DMS114 treated with DMSO at 0.1 percent for 48 hours (cell line): ENCODE measurements at regions not wholly inside any gene's neighbourhood (a gene's known extent, or its start where the extent isn't known, plus 50 kb on each side); places are given as distances from the start of the nearest gene placed in this dataset.
"Not testable (repeated sequence)": the region's sequence is repeated elsewhere in the genome, so short reads cannot be mapped to it uniquely, and the experiment has no call there.

ENCODE experiments used
- DNase-seq: peaks from one replicate; lab custom pipeline; 2025; ENCODE audit not compliant: unreplicated experiment; lab: John Stamatoyannopoulos, UW

DNA sequence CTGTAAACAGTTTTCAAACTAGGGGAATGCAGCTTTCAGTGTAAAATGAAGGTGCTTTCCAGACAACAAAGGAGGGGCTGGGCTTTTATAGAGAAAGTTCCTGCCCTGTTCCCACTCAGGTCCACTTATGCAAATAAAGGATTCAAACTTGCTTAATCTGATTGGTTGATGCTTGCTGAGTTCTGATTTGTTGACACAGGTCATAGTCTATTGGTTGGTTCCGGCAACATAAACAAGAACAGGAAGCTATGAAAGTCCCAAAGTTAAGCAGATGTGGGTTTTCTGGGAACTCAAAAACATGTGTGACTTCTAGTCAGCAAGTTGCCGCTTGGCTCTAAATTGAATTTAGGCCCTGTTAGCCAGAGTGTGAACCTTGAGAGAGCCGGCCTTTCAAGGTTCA, 194.2 kb upstream of the SVIL start:
- no peak for DNase-seq

DNA sequence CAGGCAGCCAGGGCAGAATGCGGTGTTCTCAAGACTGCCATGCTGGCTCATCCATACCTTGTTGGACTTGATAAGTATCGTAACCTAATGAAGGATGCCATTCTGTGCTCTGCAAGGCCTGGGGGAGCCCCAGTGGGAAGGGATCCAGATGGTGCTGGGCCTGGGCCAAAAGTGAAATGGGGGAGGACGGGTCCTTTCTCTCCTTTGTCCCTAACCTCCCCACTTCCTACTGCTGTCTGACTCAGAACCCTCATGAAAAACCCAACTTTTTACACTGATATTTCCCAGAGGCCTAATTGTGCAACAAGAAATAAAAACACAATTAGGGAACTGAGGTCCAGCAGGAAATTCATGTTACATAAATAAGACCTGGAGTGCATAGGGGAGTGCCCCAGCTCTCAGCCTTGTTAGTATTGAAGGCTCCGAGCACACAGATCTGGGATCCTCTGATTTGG, 193.7 kb upstream of the SVIL start:
- DNase-seq, result no peak

DNA sequence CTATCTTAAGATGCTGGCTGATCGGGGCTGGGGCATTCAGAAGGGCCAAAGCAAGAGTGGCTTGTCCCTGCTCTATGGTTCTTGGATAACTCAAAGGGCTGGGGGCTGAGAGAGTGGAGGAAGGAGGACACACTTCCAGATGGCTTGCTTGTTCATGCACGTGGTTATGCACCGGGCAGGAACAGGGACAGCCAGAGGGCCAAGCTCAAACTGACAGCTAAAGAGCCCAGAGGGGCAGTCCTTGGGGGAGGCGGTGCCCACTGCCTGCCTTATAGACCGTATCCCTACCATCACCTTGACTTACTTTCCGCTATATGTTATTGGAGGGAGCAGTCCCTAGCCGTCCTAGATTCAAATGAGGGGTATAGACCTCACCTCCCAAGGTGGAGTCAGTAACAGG, 192.7 kb upstream of the SVIL start:
- DNase-seq, result no peak

DNA sequence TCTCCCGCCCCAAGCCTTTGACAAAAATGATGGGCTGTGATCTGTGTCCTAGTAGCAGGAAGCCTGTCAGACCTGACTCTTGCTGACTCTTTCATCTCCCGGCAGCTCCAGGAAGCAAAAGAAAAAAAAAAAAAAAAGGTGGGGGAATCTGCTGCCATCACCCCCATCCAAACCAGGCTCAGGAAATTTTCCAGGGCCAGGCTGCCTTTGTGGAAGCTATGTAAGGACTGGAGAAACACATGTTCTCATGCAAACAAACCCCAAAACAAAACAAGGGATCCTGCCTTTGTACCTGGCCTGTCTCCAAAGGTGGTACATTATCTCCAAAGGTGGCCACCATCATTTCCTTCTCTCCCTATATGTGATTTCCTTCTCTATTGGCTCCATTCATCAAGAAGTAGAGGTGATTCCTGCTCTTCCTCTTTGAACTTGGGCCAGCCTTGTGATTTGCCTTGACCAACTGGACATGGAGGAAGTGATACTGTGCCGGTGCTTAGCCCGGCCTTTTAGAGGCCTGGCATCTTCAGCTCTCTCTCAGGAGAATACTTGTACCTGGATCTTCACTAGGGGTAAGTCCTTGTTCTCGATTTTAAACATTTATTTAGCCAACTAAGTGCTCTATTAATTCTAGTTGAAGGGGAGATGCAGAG, 192.2 kb upstream of the SVIL start:
- DNase-seq, result no peak

GRCh38 chr10:29826221-29826620, 191.4 kb upstream of the SVIL start:
- no peak for DNase-seq

DNA sequence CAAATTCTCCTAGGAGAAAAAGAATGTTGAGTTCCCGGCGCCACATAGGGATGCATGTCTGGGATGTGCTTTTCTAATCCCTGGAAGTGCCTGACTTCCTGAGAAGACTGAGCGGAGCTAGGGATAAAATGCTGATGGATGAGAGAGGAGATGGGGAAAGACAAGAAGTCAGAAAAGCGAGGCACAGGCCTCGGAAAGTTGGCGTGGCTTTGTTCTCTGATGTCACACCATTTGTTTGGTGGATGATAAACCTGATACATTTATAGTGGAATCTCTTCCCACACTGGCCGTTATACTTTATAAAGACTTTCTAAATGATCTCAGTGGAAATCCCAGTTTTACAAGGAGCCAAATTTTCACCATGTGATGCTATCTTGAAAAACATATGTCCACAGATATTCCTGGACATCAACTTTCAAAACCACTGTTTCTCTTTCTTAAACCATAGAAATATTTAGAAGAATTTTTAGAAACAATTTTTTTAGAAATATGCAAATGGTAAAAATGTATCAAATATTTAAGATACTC, 188.8 kb upstream of the SVIL start:
- no peak for DNase-seq

DNA sequence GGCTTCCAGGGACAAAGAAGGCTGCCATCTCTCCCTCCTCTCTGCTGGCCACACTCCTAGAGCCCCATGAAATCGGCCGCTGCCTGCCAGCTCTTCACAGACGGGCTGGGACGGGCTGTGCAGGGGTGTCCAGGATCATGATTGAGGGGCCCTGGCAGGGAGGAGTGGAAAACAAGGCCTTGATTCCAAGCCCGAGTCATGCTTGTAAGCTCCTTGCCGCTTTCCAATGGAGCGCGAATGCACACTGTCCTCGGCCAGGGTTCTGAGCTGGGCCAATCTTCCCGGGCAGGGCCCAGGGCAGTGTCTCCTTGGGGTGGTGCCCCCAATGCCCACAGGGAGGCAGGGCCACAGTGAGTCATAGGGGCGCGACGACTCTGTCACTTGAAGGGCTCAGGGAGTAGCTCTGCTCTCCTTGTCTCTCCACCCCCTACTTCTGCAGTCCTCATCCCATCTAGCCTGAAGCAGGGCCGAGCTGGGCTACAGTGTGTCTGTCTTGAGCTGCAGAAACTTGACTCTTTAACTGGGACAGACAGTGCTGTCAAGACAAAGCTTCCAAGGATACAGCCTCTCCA, 186.2 kb upstream of the SVIL start:
- no peak for DNase-seq

GRCh38 chr10:29816801-29817558, 182.2 kb upstream of the SVIL start:
- no peak for DNase-seq

DNA sequence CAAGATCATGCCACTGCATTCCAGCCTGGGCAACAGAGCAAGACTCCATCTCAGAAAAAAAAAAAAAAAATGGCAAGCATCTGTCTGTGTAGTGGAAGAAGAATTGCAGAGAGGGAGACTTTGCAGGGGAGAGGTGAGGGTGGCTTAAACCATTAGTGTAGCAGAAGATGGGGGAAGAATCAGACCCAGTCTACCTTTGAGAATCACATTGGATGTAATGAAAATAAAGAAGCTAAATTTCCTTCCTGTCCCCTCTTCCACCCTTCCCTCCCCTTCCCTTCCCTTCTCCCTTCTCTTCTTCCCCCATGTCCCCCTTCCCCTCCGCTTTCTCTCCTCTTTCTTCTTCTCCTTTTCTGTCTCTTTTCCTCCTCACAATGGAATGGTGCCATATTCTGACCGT, 180.8 kb upstream of the SVIL start:
- no peak for DNase-seq

GRCh38 chr10:29811751-29812427, 177.1 kb upstream of the SVIL start:
- DNase-seq, result no peak

DNA sequence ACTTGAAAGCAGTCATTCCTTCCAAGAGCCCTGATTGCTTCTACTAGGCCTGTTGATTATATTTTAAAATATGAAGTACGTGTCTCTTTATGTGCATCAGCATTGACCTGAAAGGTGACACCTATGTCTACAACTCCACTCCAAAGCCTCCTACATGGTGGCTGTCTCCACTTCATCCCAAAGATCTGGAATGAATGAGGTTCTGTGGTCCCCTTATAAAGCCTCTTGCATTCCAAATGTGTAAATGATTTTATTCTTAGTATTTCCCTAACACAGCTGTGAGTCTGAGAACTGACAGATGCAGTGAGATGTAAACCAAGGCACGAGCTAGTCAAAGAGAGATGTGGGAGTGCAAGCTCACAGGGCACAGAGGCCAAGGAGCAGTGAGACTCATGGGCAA, 176.0 kb upstream of the SVIL start:
- DNase-seq, result no peak

GRCh38 chr10:29810231-29810630, 175.5 kb upstream of the SVIL start:
- not testable (repeated sequence) for DNase-seq

DNA sequence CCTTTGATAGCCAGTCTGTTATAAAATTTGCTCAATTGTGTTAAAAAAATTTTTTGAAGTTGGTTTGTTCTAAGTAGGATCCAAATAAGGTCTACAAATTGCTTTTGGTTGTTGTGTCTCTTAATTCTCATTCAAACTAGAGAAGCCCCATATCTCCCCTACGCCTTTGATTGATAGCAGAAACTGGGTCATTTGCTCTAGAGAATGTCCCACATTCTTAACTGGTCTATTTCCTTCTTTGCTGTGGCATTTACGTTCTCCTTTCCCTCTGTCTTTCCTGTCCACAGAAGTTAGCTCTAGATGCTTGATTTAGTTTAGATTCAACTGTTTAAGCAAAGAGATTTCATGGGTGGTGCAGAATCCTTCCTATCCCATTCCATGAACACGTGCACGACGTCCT, 174.6 kb upstream of the SVIL start:
- no peak for DNase-seq

DNA sequence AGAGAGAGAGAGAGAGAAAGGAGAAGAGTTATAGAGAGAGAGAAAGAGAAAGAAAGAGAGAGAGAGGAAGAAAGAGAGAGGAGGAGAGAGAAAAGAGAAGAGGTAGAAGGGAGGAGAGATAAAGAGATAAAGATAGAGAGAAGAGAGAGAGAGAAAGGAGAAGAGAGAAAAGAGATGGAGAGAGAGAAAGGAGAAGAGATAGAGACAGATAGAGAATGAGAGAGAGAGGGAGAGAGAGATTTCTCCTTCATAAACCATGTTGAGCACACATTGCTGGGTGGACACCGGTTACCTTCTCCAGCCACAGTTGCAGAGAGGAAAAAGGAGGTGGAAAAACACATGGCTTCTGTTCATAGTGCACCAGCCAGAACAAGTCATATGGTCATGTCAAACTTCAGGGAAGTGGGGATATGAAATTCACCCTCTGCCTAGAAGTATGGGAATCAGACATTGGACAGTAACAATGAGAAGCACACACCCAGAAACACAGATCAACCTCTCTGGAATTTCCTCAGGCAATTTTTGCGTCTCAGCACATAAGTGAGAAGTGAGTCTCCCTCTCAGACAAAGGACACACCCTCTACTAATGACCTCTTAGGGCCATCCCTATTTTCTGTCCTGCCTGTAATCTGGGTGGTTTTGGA, 172.5 kb upstream of the SVIL start:
- no peak for DNase-seq

DNA sequence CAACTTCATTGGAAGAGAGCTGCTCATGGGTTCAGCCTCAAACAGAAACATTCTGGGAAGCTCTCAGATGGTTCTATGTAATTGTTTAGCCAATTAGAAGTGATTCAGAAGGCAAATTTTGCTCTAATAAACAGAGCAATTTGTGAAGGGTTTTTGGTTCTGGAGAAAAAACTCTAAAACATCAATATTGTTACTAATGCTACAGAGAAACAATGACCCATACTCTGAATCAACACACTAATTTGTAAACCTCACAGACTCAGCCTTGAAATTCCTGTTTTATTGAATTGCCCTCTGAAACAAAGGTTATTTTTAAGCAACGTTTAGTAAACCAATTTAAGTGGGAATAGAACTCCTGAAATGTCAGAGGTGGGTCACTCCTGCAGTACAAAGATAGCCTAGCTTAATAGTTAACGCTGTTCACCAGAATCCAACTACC, 171.6 kb upstream of the SVIL start:
- DNase-seq, result no peak

DNA sequence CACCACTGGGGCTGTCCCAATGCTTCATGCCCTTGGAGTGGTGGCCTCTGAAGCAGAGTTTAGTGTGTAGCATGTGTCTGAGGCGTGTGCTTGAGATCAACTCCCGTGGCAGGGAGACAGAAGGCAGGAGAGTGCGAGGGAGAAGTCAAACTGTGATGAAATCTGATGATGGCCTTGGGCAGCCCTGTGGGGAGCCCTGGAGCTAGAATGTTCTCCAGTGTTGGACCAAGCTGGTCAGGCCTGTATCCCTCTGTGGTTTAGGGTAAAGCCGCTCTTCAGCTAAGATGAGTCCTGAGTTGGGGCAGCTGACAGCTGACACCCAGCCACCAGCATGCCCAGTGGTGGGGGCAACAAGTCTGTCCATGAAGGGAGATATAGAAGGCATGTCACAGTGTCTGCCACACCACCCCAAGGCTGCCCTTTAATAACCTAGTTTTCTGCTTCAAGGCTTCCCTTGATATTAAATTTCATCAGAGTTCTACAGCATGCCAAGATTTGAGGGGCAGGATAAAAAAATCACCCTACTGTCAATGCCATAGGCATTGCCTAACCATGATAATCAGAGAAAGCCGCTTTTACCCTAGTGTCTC, 170.5 kb upstream of the SVIL start:
- no peak for DNase-seq

DNA sequence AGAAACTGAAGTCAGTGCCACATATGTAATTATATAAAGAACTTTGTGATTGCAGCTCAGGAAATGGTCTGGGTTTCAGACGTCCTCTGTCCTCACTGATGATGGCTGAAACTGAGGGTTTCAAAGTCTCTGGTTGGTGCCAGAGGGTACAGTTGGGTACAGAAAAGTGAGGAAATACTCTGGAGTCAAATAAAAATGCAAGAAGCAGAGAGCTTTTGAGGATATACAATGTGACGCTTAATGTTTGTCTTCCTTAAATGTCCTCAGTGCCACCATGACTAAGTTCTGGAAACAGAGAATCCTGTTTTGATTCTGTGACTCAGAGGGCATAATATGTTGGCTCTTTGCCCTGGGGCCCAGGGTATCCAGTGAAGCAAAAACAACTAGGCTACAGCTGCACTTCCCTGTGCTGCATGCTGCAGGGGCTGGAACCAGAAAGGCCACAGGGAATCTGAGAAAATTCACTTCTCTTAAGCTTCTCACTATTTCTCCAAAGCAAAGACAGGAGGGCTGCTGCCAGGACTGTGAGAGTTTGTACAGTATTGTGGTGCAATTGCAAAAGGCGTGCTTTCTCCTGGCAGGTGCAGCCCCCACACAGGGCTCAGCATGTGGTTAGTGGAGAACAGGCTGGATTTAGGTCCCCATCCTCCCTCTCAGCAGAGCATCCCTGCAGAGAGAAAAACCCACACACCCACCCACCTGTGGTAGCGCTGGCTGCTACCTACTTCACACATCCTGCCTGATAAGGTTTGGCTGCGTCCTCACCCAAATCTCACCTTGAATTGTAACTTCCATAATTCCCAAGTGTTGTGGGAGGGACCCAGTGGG, 169.5 kb upstream of the SVIL start:
- no peak for DNase-seq

GRCh38 chr10:29802171-29802570, 167.4 kb upstream of the SVIL start:
- no peak for DNase-seq

DNA sequence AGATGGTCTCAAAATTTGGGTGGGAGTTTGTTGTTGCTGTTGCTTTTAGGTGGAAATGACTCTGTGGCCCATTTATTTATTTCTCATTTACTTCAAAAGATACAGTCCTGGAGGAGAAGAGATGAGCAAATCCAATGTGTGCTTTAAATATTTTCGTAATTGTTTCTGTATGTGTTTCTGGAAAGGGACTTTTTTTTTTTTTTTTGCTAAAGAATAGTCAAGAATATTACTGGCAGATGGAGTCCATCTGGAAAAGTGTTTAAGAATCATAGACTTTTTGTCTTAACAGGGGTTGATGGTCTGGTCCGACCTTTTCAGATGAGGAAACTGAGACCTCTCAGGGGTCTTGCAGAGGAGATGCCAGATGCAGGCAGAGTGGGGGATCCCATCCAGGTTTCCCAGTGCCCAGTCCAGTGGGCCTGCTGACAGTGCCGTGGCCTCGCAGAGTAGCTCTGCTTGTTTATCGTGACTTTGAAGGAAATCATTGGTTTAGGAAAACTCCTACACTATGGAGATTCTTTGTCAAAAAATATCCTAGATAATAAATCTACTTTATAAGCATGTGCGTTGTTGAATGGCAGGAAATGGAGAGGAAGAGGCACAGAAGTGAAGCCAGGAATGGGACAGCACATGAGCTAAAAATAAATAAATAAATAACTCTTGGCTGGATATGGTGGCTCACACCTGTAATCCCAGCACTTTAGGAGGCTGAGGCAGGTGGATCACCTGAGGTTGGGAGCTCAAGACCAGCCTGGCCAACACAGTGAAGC, 164.3 kb upstream of the SVIL start:
- DNase-seq, result no peak
